Osteocyte (in vitro differentiated cells): ENCODE measurements at regions not wholly inside any gene's neighbourhood (a gene's known extent, or its start where the extent isn't known, plus 50 kb on each side); places are given as distances from the start of the nearest gene placed in this dataset.

ENCODE experiments used
- DNase-seq: peaks from one replicate; pipeline ENCODE4 v3.0.0; 2021; ENCODE audit warnings: mixed read lengths; ENCODE audit not compliant: unreplicated experiment; ENCODE audit errors: extremely low spot score
- H3K27ac Mint-ChIP-seq: one replicate; pipeline ENCODE4 v1.8.0; 2021; ENCODE audit warnings: mild to moderate bottlenecking, mixed read lengths; ENCODE audit not compliant: unreplicated experiment
- H3K27me3 Mint-ChIP-seq: one replicate; pipeline ENCODE4 v1.8.0; 2021; ENCODE audit warnings: mixed read lengths; ENCODE audit not compliant: unreplicated experiment
- H3K36me3 Mint-ChIP-seq: one replicate; pipeline ENCODE4 v1.8.0; 2021; ENCODE audit warnings: mixed read lengths; ENCODE audit not compliant: unreplicated experiment
- H3K4me1 Mint-ChIP-seq: one replicate; pipeline ENCODE4 v1.8.0; 2021; ENCODE audit warnings: mixed read lengths; ENCODE audit not compliant: unreplicated experiment
- H3K4me3 Mint-ChIP-seq: one replicate; pipeline ENCODE4 v1.8.0; 2021; ENCODE audit warnings: mild to moderate bottlenecking, moderate library complexity, mixed read lengths; ENCODE audit not compliant: unreplicated experiment
- H3K9me3 Mint-ChIP-seq: one replicate; pipeline ENCODE4 v1.8.0; 2021; ENCODE audit warnings: mixed read lengths; ENCODE audit not compliant: unreplicated experiment
- CTCF ChIP-seq: fragments of 200-600 bp; sonication (generic); IDR thresholded peaks from 2 replicates; pipeline ENCODE4 v1.5.0; 2021; ENCODE audit warnings: antibody characterized with exemption, mild to moderate bottlenecking, moderate library complexity

- H3K4me3 Mint-ChIP-seq: no peak overlapping the region
- no peaks in the 10 kb centered on the region for H3K27me3 Mint-ChIP-seq
- H3K9me3 Mint-ChIP-seq: peaks cover 3% of the 10 kb centered on the region
- no peaks in the 10 kb centered on the region for H3K4me1 Mint-ChIP-seq
- no peak for DNase-seq
- TF ChIP-seq CTCF: no peak
- no peak overlapping the region for H3K27ac Mint-ChIP-seq
- H3K36me3 Mint-ChIP-seq: peaks cover 3% of the 10 kb centered on the region
Measured at GRCh38 chr1:56045062-56045461, 534.3 kb downstream of the PLPP3 start.

- Mint-ChIP-seq H3K4me1 (peaks cover 33% of the 10 kb centered on the region), H3K9me3 (peaks cover 4% of the 10 kb centered on the region), H3K27ac (no peak overlapping the region), H3K27me3 (no peaks in the 10 kb centered on the region), H3K4me3 (no peak overlapping the region), H3K36me3 (peaks cover 5% of the 10 kb centered on the region)
- no peak for DNase-seq
- TF ChIP-seq CTCF: no peak
Measured at GRCh38 chr1:56036479-56036878, 542.9 kb downstream of the PLPP3 start.

GRCh38 chr1:56034847-56035481, 544.4 kb downstream of the PLPP3 start:
- Mint-ChIP-seq H3K36me3 (peaks cover 5% of the 10 kb centered on the region), H3K4me3 (no peak overlapping the region), H3K9me3 (peaks cover 4% of the 10 kb centered on the region), H3K4me1 (peaks cover 33% of the 10 kb centered on the region), H3K27me3 (no peaks in the 10 kb centered on the region), H3K27ac (no peak overlapping the region)
- DNase-seq: no peak
- TF ChIP-seq CTCF: no peak

- peaks cover 5% of the 10 kb centered on the region for H3K36me3 Mint-ChIP-seq
- peaks cover 33% of the 10 kb centered on the region for H3K4me1 Mint-ChIP-seq
- no peak overlapping the region for H3K4me3 Mint-ChIP-seq
- no peaks in the 10 kb centered on the region for H3K27me3 Mint-ChIP-seq
- H3K9me3 Mint-ChIP-seq: peaks cover 4% of the 10 kb centered on the region
- no peak for DNase-seq
- TF ChIP-seq CTCF: no peak
- no peak overlapping the region for H3K27ac Mint-ChIP-seq
Measured at GRCh38 chr1:56034222-56034621, 545.1 kb downstream of the PLPP3 start.

GRCh38 chr1:56033321-56034037, 545.9 kb downstream of the PLPP3 start:
- no peak for TF ChIP-seq CTCF
- no peak for DNase-seq
- Mint-ChIP-seq H3K27me3 (no peaks in the 10 kb centered on the region), H3K27ac (peak overlapping the region; percentile 61), H3K4me3 (no peak overlapping the region), H3K4me1 (peaks cover 33% of the 10 kb centered on the region), H3K36me3 (peaks cover 5% of the 10 kb centered on the region), H3K9me3 (peaks cover 4% of the 10 kb centered on the region)
